ENCODE measurements at regions not wholly inside any gene's neighbourhood (a gene's known extent, or its start where the extent isn't known, plus 50 kb on each side); places are given as distances from the start of the nearest gene placed in this dataset.

DNA sequence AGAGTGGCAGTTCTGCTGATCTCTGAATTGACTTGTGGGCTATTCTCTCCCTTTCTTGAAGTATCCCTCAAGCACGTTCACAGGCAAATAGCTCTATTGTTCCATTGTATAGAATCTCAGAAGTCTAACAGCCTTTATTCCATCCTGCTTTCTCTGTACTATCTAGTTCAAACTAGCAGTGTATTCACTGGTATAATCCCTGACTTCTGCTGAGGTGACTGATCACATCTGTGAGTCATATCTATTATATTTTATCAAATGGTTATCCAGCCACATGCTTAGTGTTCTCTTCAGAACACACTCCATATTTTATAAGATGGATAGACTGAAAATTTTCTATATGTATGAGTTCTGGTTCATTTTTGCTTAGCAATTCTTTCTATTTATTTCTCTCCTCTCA lies 866.1 kb downstream of the C12orf50 start:
- no peaks in the 10 kb centered on the region for H3K36me3 ChIP-seq (ENCODE audit: control insufficient read depth, insufficient read depth, low read length)
- H3K9ac ChIP-seq (ENCODE audit: low read length) = no peak overlapping the region
- no peaks in the 10 kb centered on the region for H3K27me3 ChIP-seq (ENCODE audit: control insufficient read depth, insufficient read depth, low read length)
- no peak overlapping the region for H3K4me3 ChIP-seq (ENCODE audit: low read length)
- H3K27ac ChIP-seq (ENCODE audit: low read depth, low read length) = no peak overlapping the region
- no peaks in the 10 kb centered on the region for H3K4me1 ChIP-seq (ENCODE audit: control insufficient read depth, insufficient read depth, low read length)

DNA sequence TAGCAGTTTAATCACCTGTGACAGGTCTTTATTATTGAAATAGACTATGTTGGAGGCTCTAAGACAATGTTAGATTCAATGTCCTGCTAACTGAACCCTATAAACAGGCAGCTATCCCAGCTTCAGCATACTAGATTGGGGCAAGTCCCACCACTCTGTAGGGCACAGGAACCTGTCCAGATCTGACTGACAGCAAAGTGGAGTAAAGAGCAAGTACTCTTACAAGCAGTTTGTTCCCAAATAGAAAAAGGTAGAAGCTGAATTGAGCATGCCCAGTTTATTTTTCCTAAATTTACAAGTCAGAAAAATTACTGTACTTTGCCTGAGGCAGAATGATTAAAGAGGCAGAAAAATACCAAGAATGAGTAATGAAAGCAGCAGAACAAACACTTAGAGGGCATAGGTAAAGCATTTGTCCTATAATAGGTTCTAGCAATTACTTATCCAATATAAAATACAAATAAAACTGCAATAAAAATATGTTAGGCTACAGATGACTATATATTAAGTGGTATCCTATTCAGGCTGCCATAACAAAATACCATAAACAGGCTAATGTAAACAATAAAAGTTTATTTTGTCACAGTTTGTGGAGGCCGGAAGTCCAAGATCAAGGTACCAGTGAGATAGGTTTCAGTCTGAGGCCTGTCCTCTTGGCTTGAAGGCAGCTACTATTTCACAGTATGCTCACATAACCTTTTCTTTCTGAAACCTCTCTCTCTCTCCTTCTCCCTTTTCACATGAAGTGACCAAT lies 868.2 kb downstream of the C12orf50 start:
- no peak overlapping the region for H3K4me3 ChIP-seq (ENCODE audit: low read length)
- no peaks in the 10 kb centered on the region for H3K4me1 ChIP-seq (ENCODE audit: control insufficient read depth, insufficient read depth, low read length)
- no peak overlapping the region for H3K27ac ChIP-seq (ENCODE audit: low read depth, low read length)
- no peak overlapping the region for H3K9ac ChIP-seq (ENCODE audit: low read length)
- H3K27me3 ChIP-seq (ENCODE audit: control insufficient read depth, insufficient read depth, low read length) = no peaks in the 10 kb centered on the region
- H3K36me3 ChIP-seq (ENCODE audit: control insufficient read depth, insufficient read depth, low read length) = no peaks in the 10 kb centered on the region

DNA sequence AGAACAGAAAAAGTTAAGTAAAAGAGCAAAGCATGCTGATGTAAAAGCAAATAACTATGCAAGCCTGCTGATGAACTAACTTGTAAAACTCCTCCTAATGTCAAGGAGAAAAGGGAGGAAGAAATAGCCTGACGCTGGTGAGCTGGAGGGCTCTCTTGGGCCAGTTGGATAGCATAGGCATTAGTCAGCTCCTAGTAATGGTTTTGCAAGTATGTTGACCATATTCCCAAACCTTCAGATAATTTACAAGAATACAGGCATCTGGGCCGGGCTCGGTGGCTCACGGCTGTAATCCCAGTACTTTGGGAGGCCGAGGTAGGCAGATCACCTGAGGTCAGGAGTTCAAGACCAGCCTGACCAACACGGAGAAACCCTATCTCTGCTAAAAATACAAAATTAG lies 871.4 kb downstream of the C12orf50 start:
- no peaks in the 10 kb centered on the region for H3K36me3 ChIP-seq (ENCODE audit: control insufficient read depth, insufficient read depth, low read length)
- no peak overlapping the region for H3K9ac ChIP-seq (ENCODE audit: low read length)
- no peak overlapping the region for H3K27ac ChIP-seq (ENCODE audit: low read depth, low read length)
- no peak overlapping the region for H3K4me3 ChIP-seq (ENCODE audit: low read length)
- H3K27me3 ChIP-seq (ENCODE audit: control insufficient read depth, insufficient read depth, low read length) = no peaks in the 10 kb centered on the region
- no peaks in the 10 kb centered on the region for H3K4me1 ChIP-seq (ENCODE audit: control insufficient read depth, insufficient read depth, low read length)

DNA sequence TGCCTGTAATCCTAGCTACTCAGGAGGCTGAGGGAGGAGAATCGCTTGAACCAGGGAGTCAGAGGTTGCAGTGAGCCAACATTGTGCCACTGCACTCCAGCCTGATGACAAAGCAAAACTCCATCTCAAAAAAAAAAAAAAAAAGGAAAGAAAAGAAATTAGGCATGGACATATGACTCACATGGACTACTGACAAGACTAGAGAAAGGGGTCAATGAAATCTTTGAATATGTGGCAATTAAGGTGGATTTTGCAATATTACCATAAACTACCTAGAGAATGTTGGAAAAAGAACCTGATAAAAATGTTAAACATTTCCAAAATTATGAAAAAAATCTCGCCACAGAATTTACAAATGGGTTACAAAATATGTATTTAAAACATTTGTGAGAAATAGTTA lies 873.6 kb downstream of the C12orf50 start:
- H3K27me3 ChIP-seq (ENCODE audit: control insufficient read depth, insufficient read depth, low read length) = no peaks in the 10 kb centered on the region
- no peak overlapping the region for H3K9ac ChIP-seq (ENCODE audit: low read length)
- H3K4me1 ChIP-seq (ENCODE audit: control insufficient read depth, insufficient read depth, low read length) = no peaks in the 10 kb centered on the region
- H3K27ac ChIP-seq (ENCODE audit: low read depth, low read length) = no peak overlapping the region
- no peak overlapping the region for H3K4me3 ChIP-seq (ENCODE audit: low read length)
- no peaks in the 10 kb centered on the region for H3K36me3 ChIP-seq (ENCODE audit: control insufficient read depth, insufficient read depth, low read length)

DNA sequence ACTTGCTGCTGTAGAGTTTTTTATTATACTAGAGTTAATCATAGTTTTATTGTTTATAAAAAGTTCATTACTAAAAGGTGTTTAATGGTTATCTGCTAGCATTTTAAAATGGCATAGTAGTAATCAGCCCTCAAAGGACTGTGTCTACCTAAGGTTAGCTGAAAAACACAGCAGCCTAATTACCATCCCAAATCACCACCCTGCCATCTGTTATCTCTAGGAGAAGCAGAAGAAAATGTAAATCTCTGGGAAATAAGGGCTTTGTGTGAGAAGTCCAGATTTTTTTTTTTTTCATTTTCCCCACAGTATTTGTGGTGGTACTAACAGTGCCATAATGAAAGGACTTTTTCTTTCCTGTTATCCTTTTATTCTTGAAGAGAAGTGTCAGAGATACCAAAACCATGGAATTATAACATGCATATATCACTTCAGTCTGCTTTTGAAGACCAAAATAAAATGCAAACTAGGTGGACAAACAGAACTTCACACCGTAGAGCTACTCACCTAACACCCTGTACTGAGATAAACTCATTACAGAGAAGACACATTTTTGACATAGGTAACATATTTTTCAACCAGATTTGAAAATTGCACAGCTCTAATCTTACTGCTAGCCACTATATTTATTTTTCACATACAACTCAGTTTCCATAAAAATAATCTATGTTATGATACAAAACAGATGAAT lies 876.2 kb downstream of the C12orf50 start:
- H3K27ac ChIP-seq (ENCODE audit: low read depth, low read length) = no peak overlapping the region
- no peak overlapping the region for H3K9ac ChIP-seq (ENCODE audit: low read length)
- H3K27me3 ChIP-seq (ENCODE audit: control insufficient read depth, insufficient read depth, low read length) = no peaks in the 10 kb centered on the region
- H3K36me3 ChIP-seq (ENCODE audit: control insufficient read depth, insufficient read depth, low read length) = no peaks in the 10 kb centered on the region
- H3K4me3 ChIP-seq (ENCODE audit: low read length) = no peak overlapping the region
- no peaks in the 10 kb centered on the region for H3K4me1 ChIP-seq (ENCODE audit: control insufficient read depth, insufficient read depth, low read length)

DNA sequence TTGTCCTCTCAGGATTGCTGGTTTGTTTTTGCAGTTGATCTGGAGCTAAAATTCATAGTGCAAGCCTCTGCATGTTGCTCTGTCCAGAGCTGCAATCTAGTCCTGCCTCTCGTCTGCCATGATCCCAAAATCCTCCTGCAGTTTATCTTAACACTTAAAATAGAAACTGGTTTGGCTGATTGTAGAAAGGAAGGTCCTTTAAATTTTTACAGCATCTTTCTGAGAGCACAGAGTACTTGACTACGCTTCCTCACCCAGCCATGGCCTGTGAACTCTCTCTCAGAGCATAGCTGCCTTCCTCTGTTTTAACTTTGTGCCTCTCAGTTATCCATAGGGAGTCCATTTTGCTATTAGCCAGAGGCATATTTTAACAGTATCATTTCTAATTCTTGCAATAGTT lies 877.1 kb downstream of the C12orf50 start:
- Histone ChIP-seq H3K36me3 (ENCODE audit: control insufficient read depth, insufficient read depth, low read length) (no peaks in the 10 kb centered on the region), H3K4me1 (ENCODE audit: control insufficient read depth, insufficient read depth, low read length) (no peaks in the 10 kb centered on the region), H3K27ac (ENCODE audit: low read depth, low read length) (no peak overlapping the region), H3K27me3 (ENCODE audit: control insufficient read depth, insufficient read depth, low read length) (no peaks in the 10 kb centered on the region), H3K4me3 (ENCODE audit: low read length) (no peak overlapping the region), H3K9ac (ENCODE audit: low read length) (no peak overlapping the region)

DNA sequence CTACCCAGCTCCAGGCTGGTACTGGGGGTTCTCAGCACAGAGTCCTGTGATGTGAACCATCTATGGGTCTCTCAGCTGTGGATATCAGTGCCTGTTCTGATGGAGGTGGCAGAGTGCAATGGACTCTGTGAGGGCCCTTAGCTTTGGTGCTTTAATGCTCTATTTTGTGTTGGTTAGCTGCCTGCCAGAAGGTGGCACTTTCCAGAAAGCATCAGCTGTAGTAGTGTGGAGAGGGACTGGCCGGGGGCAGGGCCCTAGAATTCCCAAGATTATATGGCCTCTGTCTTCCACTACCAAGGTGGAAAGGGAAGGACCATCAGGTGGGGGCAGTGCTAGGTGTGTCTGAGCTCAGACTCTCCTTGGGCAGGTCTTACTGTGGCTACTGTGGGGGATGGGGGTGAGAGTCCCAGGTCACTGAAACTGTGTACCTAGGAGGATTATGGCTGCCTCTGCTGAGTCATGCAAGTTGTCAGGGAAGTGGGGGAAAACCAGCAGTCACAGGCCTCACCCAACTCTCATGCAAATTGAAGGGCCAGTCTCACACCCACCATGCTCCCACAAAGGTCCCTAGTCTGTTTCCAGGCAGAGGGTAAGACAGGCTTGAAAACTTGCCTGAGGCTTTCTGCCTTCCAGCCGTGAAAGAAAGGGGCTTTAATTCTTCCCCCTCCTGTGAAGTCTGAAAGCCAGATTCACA lies 878.1 kb downstream of the C12orf50 start:
- H3K27ac ChIP-seq (ENCODE audit: low read depth, low read length) = no peak overlapping the region
- no peaks in the 10 kb centered on the region for H3K4me1 ChIP-seq (ENCODE audit: control insufficient read depth, insufficient read depth, low read length)
- H3K4me3 ChIP-seq (ENCODE audit: low read length) = no peak overlapping the region
- no peaks in the 10 kb centered on the region for H3K36me3 ChIP-seq (ENCODE audit: control insufficient read depth, insufficient read depth, low read length)
- no peaks in the 10 kb centered on the region for H3K27me3 ChIP-seq (ENCODE audit: control insufficient read depth, insufficient read depth, low read length)
- no peak overlapping the region for H3K9ac ChIP-seq (ENCODE audit: low read length)

DNA sequence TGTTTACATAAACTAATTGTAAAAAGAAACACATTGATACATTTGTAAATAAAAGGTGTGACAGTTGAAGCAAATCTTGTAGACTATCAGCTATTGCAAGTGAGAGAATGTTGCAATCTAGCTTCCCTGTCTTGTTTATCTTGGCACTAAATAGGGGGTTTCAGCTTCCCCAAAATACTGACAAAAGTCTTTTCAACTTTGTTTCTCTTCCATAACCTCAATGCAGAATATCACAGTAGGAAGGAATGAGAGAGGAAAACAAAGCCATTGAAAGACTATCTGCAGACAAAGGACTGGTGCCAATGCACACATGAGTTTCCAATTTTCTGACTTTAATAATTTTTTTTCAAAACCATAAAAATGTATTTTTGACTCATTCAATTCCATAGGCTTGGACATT lies 886.2 kb upstream of the MGAT4C start:
- Histone ChIP-seq H3K4me3 (ENCODE audit: low read length) (no peak overlapping the region), H3K4me1 (ENCODE audit: control insufficient read depth, insufficient read depth, low read length) (no peaks in the 10 kb centered on the region), H3K27me3 (ENCODE audit: control insufficient read depth, insufficient read depth, low read length) (no peaks in the 10 kb centered on the region), H3K36me3 (ENCODE audit: control insufficient read depth, insufficient read depth, low read length) (no peaks in the 10 kb centered on the region), H3K27ac (ENCODE audit: low read depth, low read length) (no peak overlapping the region), H3K9ac (ENCODE audit: low read length) (no peak overlapping the region)

DNA sequence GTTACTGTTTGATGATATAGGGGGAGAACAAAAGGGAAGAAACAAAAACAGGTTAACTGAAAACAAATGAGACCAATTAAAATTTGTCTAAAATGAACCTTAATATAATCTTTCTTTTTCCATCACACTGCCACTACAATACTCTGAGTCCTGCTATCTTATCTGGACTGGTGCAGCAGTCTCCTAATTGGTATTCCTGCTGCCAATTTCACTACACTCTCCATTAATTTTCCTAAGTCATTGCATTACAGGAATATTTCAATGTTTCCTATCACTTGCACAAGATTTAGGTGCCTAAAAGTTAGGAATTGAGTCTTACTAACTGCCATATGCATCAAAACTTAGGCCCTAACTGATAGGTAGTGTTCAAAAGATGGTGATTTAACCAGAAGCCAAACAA lies 884.9 kb upstream of the MGAT4C start:
- Histone ChIP-seq H3K27ac (ENCODE audit: low read depth, low read length) (no peak overlapping the region), H3K4me1 (ENCODE audit: control insufficient read depth, insufficient read depth, low read length) (no peaks in the 10 kb centered on the region), H3K36me3 (ENCODE audit: control insufficient read depth, insufficient read depth, low read length) (no peaks in the 10 kb centered on the region), H3K27me3 (ENCODE audit: control insufficient read depth, insufficient read depth, low read length) (no peaks in the 10 kb centered on the region), H3K9ac (ENCODE audit: low read length) (no peak overlapping the region), H3K4me3 (ENCODE audit: low read length) (no peak overlapping the region)

DNA sequence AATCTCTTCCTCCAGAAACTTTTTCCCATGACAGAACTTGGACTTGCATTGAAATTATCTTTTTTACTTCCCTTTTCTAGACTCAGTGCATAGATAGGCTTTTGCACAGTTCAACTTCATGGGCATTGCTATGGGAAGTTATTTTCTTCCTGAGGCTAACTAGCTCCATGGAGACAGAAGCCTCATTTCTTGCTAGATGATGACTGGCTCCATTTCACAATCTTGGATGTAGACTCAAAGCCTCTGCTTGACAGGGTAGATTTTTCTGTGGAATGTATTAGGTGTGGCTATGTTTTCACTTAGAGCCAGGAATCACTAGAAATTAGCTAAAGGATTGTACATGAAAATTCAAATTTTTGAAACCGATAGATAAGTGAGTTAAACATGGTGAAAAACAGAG lies 884.1 kb upstream of the MGAT4C start:
- no peak overlapping the region for H3K9ac ChIP-seq (ENCODE audit: low read length)
- no peak overlapping the region for H3K4me3 ChIP-seq (ENCODE audit: low read length)
- H3K36me3 ChIP-seq (ENCODE audit: control insufficient read depth, insufficient read depth, low read length) = no peaks in the 10 kb centered on the region
- no peaks in the 10 kb centered on the region for H3K27me3 ChIP-seq (ENCODE audit: control insufficient read depth, insufficient read depth, low read length)
- H3K27ac ChIP-seq (ENCODE audit: low read depth, low read length) = no peak overlapping the region
- no peaks in the 10 kb centered on the region for H3K4me1 ChIP-seq (ENCODE audit: control insufficient read depth, insufficient read depth, low read length)

DNA sequence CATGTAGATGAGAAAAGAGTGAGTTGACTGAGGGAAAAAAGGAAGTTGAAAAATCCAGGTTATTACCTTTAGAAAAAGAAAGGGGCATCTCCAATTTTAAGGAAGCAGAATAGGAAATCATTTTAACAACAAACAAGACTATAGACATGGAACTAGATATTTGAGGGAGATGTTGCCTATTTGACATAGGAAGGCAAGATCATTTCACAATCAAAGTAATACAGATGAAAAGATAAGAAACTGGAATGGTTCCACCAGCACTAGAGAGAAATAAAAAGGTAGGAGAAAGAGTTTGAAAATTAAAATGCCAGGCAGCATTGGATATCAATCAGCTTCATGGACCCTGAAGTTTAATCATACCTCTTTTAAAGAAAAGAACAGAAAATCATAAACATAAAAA lies 881.0 kb upstream of the MGAT4C start:
- Histone ChIP-seq H3K36me3 (ENCODE audit: control insufficient read depth, insufficient read depth, low read length) (no peaks in the 10 kb centered on the region), H3K27ac (ENCODE audit: low read depth, low read length) (no peak overlapping the region), H3K9ac (ENCODE audit: low read length) (no peak overlapping the region), H3K27me3 (ENCODE audit: control insufficient read depth, insufficient read depth, low read length) (no peaks in the 10 kb centered on the region), H3K4me1 (ENCODE audit: control insufficient read depth, insufficient read depth, low read length) (no peaks in the 10 kb centered on the region), H3K4me3 (ENCODE audit: low read length) (no peak overlapping the region)

DNA sequence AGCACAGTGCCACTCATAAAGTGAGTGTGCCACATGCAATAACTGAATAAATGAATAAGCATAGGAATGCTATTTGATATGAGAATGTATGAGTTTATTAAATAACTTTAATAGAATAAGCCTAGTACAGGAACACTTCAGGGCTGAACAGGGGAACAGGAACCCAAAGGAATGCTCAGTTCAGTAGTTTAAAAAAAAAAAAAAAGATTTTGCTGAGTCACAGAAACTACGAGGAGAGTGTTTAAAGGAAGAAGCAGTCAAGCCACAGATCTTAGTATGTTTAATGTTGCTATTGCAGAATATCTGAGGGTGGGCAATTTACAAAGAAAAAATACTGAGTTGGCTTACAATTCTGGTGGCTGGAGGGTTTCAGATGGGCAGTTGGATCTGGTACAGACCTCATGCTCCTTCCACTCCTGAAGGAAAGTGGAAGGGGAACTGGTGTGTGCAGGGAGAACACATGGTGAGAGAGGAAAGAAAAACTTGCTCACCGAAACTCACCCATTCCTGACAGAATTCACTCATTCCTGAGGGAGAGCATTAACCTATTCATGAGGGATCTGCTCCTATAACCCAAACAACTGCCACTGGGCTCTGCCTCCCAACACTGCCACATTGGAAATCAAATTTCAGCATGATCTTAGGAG lies 880.3 kb upstream of the MGAT4C start:
- H3K36me3 ChIP-seq (ENCODE audit: control insufficient read depth, insufficient read depth, low read length) = no peaks in the 10 kb centered on the region
- H3K27me3 ChIP-seq (ENCODE audit: control insufficient read depth, insufficient read depth, low read length) = no peaks in the 10 kb centered on the region
- H3K4me1 ChIP-seq (ENCODE audit: control insufficient read depth, insufficient read depth, low read length) = no peaks in the 10 kb centered on the region
- H3K27ac ChIP-seq (ENCODE audit: low read depth, low read length) = no peak overlapping the region
- H3K9ac ChIP-seq (ENCODE audit: low read length) = no peak overlapping the region
- no peak overlapping the region for H3K4me3 ChIP-seq (ENCODE audit: low read length)

All from rectal smooth muscle tissue (tissue), 1 donor.